Duodenal mucosa (tissue), 2 donors: ENCODE measurements at regions not wholly inside any gene's neighbourhood (a gene's known extent, or its start where the extent isn't known, plus 50 kb on each side); places are given as distances from the start of the nearest gene placed in this dataset.
A peak's percentile ranks its signal among the peaks of the same experiment; 100 is the strongest.

Source experiments
- H3K27ac ChIP-seq: one replicate; pipeline ENCODE4 v1.7.0; 2013; ENCODE audit warnings: low read depth, low read length
- H3K27me3 ChIP-seq, 2 donors: one replicate each; pipeline ENCODE4 v1.7.0; 2013; ENCODE audit warnings: low read length in 2 of 2, control low read depth in 1 of 2; ENCODE audit not compliant: insufficient read depth in 2 of 2, control insufficient read depth in 1 of 2
- H3K36me3 ChIP-seq, 2 donors: one replicate each; pipeline ENCODE4 v1.7.0; 2013; ENCODE audit warnings: low read length in 2 of 2, control low read depth in 1 of 2; ENCODE audit not compliant: insufficient read depth in 2 of 2, control insufficient read depth in 1 of 2
- H3K4me1 ChIP-seq, 2 donors: one replicate each; pipeline ENCODE4 v1.7.0; 2013; ENCODE audit warnings: low read length in 2 of 2, control low read depth in 1 of 2; ENCODE audit not compliant: insufficient read depth in 2 of 2, control insufficient read depth in 1 of 2
- H3K4me3 ChIP-seq, 2 donors: one replicate each; pipeline ENCODE4 v1.7.0; 2013; ENCODE audit warnings: low read length in 2 of 2, low read depth in 1 of 2
- H3K9ac ChIP-seq, 2 donors: one replicate each; pipeline ENCODE4 v1.7.0; 2013; ENCODE audit warnings: low read length in 2 of 2, low read depth in 1 of 2
- H3K9me3 ChIP-seq, 2 donors: one replicate each; pipeline ENCODE4 v1.7.0; 2013; ENCODE audit warnings: low read length in 2 of 2, control low read depth in 1 of 2; ENCODE audit not compliant: control insufficient read depth in 1 of 2

- no peak overlapping the region for H3K4me3 ChIP-seq
- H3K9ac ChIP-seq = no peak overlapping the region
- H3K9me3 ChIP-seq = no peaks in the 10 kb centered on the region
- H3K4me1 ChIP-seq = no peaks in the 10 kb centered on the region
- H3K27me3 ChIP-seq = no peaks in the 10 kb centered on the region
- no peak overlapping the region for H3K27ac ChIP-seq
- H3K36me3 ChIP-seq = no peaks in the 10 kb centered on the region
Measured at GRCh38 chr16:87053016-87053982, 263.9 kb downstream of the C16orf95 start.

DNA sequence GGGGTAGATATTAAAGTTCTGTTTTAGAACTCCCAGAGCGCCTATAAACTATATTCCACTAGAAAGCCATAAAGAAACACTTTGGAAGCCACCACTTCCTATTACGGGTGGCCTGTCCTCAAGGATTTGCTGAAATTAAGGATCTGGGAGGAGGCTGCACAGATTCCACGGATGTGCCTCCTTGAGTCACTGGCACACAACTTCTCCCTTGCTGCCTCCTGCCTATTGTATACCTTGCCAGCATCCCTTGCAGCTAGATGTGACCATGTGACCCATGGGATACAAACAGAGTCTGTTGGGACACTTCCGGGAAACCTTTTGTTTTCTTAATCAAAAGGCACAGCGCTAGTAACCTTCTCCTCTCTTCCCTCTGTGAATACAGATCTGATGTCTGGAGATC is 263.0 kb downstream of the C16orf95 start:
- no peak overlapping the region for H3K4me3 ChIP-seq
- H3K27me3 ChIP-seq = no peaks in the 10 kb centered on the region
- no peaks in the 10 kb centered on the region for H3K4me1 ChIP-seq
- H3K27ac ChIP-seq = no peak overlapping the region
- no peak overlapping the region for H3K9ac ChIP-seq
- H3K36me3 ChIP-seq = no peaks in the 10 kb centered on the region
- no peaks in the 10 kb centered on the region for H3K9me3 ChIP-seq

- Histone ChIP-seq H3K4me3 (no peak overlapping the region), H3K27ac (no peak overlapping the region), H3K4me1 (peaks cover 0 to 3% of the 10 kb centered on the region in 2 donors), H3K9me3 (no peaks in the 10 kb centered on the region), H3K36me3 (no peaks in the 10 kb centered on the region), H3K27me3 (no peaks in the 10 kb centered on the region), H3K9ac (no peak overlapping the region)
Measured at GRCh38 chr16:87054856-87055255, 262.3 kb downstream of the C16orf95 start.

GRCh38 chr16:87056083-87056482 is 261.1 kb downstream of the C16orf95 start:
- no peak overlapping the region for H3K27ac ChIP-seq
- no peaks in the 10 kb centered on the region for H3K36me3 ChIP-seq
- no peak overlapping the region for H3K9ac ChIP-seq
- no peaks in the 10 kb centered on the region for H3K27me3 ChIP-seq
- H3K4me1 ChIP-seq = peaks cover 0 to 4% of the 10 kb centered on the region in 2 donors
- no peak overlapping the region for H3K4me3 ChIP-seq
- no peaks in the 10 kb centered on the region for H3K9me3 ChIP-seq

- H3K4me1 ChIP-seq = peaks cover 0 to 4% of the 10 kb centered on the region in 2 donors
- H3K27me3 ChIP-seq = no peaks in the 10 kb centered on the region
- H3K9ac ChIP-seq = no peak overlapping the region
- no peaks in the 10 kb centered on the region for H3K9me3 ChIP-seq
- no peaks in the 10 kb centered on the region for H3K36me3 ChIP-seq
- no peak overlapping the region for H3K4me3 ChIP-seq
- no peak overlapping the region for H3K27ac ChIP-seq
Measured at GRCh38 chr16:87056551-87056950, 260.6 kb downstream of the C16orf95 start.

- Histone ChIP-seq H3K27ac (no peak overlapping the region), H3K4me3 (no peak overlapping the region), H3K36me3 (no peaks in the 10 kb centered on the region), H3K4me1 (peaks cover 0 to 4% of the 10 kb centered on the region in 2 donors), H3K27me3 (peaks cover 0 to 4% of the 10 kb centered on the region in 2 donors), H3K9me3 (no peaks in the 10 kb centered on the region), H3K9ac (no peak overlapping the region)
Measured at GRCh38 chr16:87057211-87057881, 259.8 kb downstream of the C16orf95 start.

DNA sequence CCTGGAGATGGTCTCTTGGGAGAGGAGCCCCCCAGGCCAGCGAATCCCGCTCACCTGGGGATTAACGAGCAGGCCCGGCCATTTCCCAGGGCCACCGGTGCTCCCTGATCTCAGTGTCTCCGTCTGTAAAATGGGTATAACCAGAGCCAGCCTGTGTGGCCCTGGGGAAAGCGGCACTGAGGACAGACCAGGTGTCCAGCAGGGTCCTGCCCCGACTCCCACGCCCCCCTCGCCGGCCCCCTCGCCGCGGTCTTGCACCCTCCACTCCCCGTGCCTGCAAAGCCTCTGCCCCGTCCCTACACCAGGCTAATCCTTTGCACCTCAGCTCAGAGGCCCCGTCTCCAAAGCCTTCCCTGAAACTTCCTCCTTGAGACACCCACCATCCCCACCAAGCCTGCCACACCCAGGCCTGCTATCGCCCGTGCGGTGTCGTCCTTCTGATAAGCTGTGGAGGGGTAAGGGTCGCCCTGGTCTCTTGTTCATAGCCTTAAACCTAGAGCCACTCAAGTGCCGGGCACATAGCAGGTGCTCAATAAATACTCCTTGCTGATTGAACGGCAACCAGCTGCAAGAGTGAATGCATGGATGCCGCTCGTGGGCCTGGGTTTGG is 259.1 kb downstream of the C16orf95 start:
- no peaks in the 10 kb centered on the region for H3K9me3 ChIP-seq
- no peak overlapping the region for H3K9ac ChIP-seq
- no peaks in the 10 kb centered on the region for H3K36me3 ChIP-seq
- H3K4me1 ChIP-seq = peaks cover 0 to 4% of the 10 kb centered on the region in 2 donors
- no peak overlapping the region for H3K27ac ChIP-seq
- H3K27me3 ChIP-seq = peaks cover 0 to 4% of the 10 kb centered on the region in 2 donors
- H3K4me3 ChIP-seq = no peak overlapping the region

DNA sequence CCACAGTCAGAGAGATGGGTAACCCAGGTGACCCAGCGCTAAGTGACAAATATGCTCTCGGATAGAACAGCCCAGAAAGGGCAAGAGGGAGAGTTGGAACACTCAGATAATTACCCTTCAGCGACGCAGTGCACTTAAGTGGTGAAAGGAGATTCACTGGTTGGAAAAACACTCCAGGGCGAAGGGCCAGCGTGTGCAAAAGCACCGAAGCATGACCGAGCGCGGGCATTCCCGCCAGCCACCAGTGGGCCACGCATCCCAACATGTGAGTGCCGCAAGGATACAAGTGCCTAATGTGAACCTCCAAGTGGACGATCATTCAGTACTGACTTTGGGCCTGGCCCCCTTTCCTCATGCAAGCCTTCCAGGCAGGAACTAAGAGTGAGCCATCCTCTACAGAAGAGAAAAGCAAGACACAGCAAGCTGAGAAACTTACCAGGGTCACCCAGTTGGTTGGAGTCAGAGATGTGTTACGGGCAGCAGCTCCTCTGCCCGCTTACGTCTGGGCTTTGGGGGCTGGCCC is 258.4 kb downstream of the C16orf95 start:
- Histone ChIP-seq H3K27ac (no peak overlapping the region), H3K27me3 (peaks cover 0 to 4% of the 10 kb centered on the region in 2 donors), H3K36me3 (no peaks in the 10 kb centered on the region), H3K4me3 (no peak overlapping the region), H3K9me3 (no peaks in the 10 kb centered on the region), H3K4me1 (peaks cover 0 to 4% of the 10 kb centered on the region in 2 donors), H3K9ac (no peak overlapping the region)

- no peak overlapping the region for H3K27ac ChIP-seq
- peak overlapping the region in 1 of 2 donors; percentile 37 for H3K4me3 ChIP-seq
- H3K9me3 ChIP-seq = no peaks in the 10 kb centered on the region
- H3K4me1 ChIP-seq = peaks cover 0 to 4% of the 10 kb centered on the region in 2 donors
- H3K9ac ChIP-seq = no peak overlapping the region
- no peaks in the 10 kb centered on the region for H3K36me3 ChIP-seq
- peaks cover 0 to 4% of the 10 kb centered on the region in 2 donors for H3K27me3 ChIP-seq
Measured at GRCh38 chr16:87060034-87060986, 256.9 kb downstream of the C16orf95 start.
